Esophagus squamous epithelium (tissue), 5 donors: ENCODE measurements at regions not wholly inside any gene's neighbourhood (a gene's known extent, or its start where the extent isn't known, plus 50 kb on each side); places are given as distances from the start of the nearest gene placed in this dataset.

Experiments
- DNase-seq: peaks from one replicate; lab custom pipeline; 2025; lab: John Stamatoyannopoulos, UW
- H3K27ac ChIP-seq, 4 donors: fragments of 200-600 bp; sonication (generic); one replicate each; pipeline ENCODE4 v1.5.1; 2016 to 2019; ENCODE audit warnings: mild to moderate bottlenecking in 1 of 4
- H3K27me3 ChIP-seq, 4 donors: fragments of 200-600 bp; sonication (generic); 1 replicate in 3 of 4; 2 replicates in 1 of 4; pipeline versions ENCODE4 v1.5.1 to v1.6.0; 2017 to 2021; ENCODE audit warnings: antibody characterized with exemption in 1 of 4
- H3K36me3 ChIP-seq, 3 donors: fragments of 200-600 bp; sonication (generic); one replicate each; pipeline ENCODE4 v1.5.1; 2016 to 2019
- H3K4me1 ChIP-seq, 3 donors: fragments of 200-600 bp; sonication (generic); one replicate each; pipeline ENCODE4 v1.5.1; 2017 to 2019
- H3K4me3 ChIP-seq, 4 donors: fragments of 200-600 bp; sonication (generic); 1 replicate in 3 of 4; 2 replicates in 1 of 4; pipeline ENCODE4 v1.5.1; 2016 to 2019; ENCODE audit warnings: mild to moderate bottlenecking in 2 of 4, moderate library complexity in 1 of 4
- H3K9me3 ChIP-seq, 3 donors: fragments of 200-600 bp; sonication (generic); one replicate each; pipeline ENCODE4 v1.5.1; 2016 to 2019
- POLR2A ChIP-seq, 4 donors: fragments of 450-650 bp; IDR thresholded peaks; one replicate each; pipeline ENCODE4 v1.6.1; 2017; ENCODE audit warnings: antibody characterized with exemption in 4 of 4, mild to moderate bottlenecking in 4 of 4, moderate library complexity in 3 of 4
- WGBS, 2 donors: methylation state at CpG; one replicate each; pipeline ENCODE4 v1.1.5; 2018; 5-methylcytosine and 5-hydroxymethylcytosine counted together
- intact Hi-C: fragments of 100-400 bp; cut with DNase I; formaldehyde crosslinking; loops from one replicate; pipeline ENCODE4 v1.15.0; 2022
- TF ChIP-seq, protein P1 (sequence below), 6 experiments: fragments of 450-650 bp in 4 of 6; fragments of 200-600 bp in 2 of 6; sonication (generic) in 2 of 6; IDR thresholded peaks; one replicate each; pipeline ENCODE4 v1.5.1; 2016 to 2019; ENCODE audit warnings: antibody characterized with exemption in 6 of 6, mild to moderate bottlenecking in 4 of 6, moderate library complexity in 4 of 6
- donor health status: DM: yes; HTN: yes; CAD: no.

DNA sequence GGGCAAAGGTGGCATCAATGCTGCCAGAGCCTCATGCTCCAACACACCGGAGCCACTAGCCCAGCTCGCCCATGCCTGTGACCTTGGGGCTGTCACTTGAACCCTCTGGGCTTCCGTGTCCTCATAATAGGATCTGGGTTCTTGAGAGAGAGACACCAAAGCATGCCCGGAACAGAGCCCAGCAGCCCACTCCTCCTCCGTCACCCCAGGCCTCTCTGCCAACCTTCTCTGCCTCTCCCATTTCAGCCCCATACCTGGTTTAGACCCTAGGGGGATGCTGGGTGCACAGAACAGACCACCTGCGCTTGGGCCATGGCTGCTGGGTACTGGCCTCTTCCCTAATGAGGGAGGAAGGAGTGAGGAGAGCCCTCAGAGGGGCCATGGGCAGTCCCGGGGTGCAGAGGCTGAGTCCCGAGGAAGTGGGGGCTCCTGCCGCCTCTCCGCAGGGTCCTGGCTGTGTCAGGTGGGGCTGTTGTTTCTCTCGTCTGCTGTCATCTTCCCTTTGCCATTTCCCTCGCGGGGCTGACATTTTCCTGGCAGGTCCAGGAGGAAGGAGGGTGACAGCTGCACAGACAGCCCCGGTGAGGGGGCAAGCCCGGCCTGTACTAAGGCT is 172.4 kb upstream of the RTL1 start:
- intact Hi-C loops, result no loop called here
- Histone ChIP-seq H3K4me1 (peaks cover 0 to 28% (median 9%) of the 10 kb centered on the region in 3 donors), H3K27me3 (peaks cover 8 to 48% (median 15%) of the 10 kb centered on the region in 4 donors), H3K27ac (no peak overlapping the region), H3K36me3 (no peaks in the 10 kb centered on the region), H3K4me3 (no peak overlapping the region), H3K9me3 (no peaks in the 10 kb centered on the region)
- WGBS, 2 donors, result 78% methylated on average over 9 of the region's 15 CpGs; no CpG with 5 or more reads in 1 of the 2 donors
- no peak for DNase-seq
- TF ChIP-seq, protein P1, sequence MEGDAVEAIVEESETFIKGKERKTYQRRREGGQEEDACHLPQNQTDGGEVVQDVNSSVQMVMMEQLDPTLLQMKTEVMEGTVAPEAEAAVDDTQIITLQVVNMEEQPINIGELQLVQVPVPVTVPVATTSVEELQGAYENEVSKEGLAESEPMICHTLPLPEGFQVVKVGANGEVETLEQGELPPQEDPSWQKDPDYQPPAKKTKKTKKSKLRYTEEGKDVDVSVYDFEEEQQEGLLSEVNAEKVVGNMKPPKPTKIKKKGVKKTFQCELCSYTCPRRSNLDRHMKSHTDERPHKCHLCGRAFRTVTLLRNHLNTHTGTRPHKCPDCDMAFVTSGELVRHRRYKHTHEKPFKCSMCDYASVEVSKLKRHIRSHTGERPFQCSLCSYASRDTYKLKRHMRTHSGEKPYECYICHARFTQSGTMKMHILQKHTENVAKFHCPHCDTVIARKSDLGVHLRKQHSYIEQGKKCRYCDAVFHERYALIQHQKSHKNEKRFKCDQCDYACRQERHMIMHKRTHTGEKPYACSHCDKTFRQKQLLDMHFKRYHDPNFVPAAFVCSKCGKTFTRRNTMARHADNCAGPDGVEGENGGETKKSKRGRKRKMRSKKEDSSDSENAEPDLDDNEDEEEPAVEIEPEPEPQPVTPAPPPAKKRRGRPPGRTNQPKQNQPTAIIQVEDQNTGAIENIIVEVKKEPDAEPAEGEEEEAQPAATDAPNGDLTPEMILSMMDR (IDR thresholded peaks at IDR 0.05), result no peak
- TF ChIP-seq POLR2A (IDR thresholded peaks at IDR 0.05), result no peak

GRCh38 chr14:101076451-101077198 is 173.1 kb upstream of the RTL1 start:
- Histone ChIP-seq H3K27ac (no peak overlapping the region), H3K27me3 (peaks cover 8 to 54% (median 15%) of the 10 kb centered on the region in 4 donors), H3K4me3 (no peak overlapping the region), H3K4me1 (peaks cover 0 to 22% (median 9%) of the 10 kb centered on the region in 3 donors), H3K9me3 (no peaks in the 10 kb centered on the region), H3K36me3 (no peaks in the 10 kb centered on the region)
- WGBS, 2 donors, result 66% methylated on average over 24 of the region's 29 CpGs; no CpG with 5 or more reads in 1 of the 2 donors
- no peak for DNase-seq
- TF ChIP-seq POLR2A (IDR thresholded peaks at IDR 0.05), result no peak
- TF ChIP-seq, protein P1 (IDR thresholded peaks at IDR 0.05), result no peak
- intact Hi-C loops, result no loop called here

DNA sequence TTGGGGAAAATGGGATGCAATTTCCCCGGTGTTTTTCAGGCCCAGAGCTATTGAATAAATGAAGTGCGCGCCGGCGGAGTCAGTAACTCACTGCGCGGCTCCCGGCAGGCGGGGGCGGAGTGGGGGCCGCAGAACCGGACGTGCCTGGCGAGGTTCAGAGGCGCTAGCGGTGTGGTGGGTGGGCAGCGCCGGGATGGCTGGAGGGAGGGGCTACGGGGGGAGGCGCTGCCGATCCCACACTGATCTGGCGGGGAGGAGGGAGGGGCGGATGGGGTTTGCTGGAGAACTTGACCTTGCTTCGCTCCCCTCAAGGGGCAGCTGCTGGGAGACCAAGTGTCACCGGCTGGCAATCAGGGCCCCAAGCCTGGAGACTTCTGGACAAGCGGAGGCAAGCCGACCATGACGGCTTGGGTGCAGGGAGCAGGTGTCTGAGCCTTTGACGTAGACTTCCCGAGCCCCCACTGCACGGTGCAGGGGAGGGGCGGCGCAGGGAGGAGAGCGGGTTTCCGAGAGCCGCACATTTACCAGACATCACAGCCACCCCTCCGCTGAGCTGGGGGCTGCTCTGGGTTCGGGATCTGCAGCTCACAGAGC is 174.1 kb upstream of the RTL1 start:
- Histone ChIP-seq H3K9me3 (no peaks in the 10 kb centered on the region), H3K36me3 (no peaks in the 10 kb centered on the region), H3K4me3 (peak overlapping the region in 1 of 4 donors; percentile 25), H3K27ac (no peak overlapping the region), H3K27me3 (peaks cover 8 to 62% (median 15%) of the 10 kb centered on the region in 4 donors), H3K4me1 (peaks cover 0 to 22% (median 9%) of the 10 kb centered on the region in 3 donors)
- TF ChIP-seq, protein P1 (IDR thresholded peaks at IDR 0.05), result no peak
- no peak for TF ChIP-seq POLR2A (IDR thresholded peaks at IDR 0.05)
- intact Hi-C loops, result no loop called here
- no peak for DNase-seq
- 0 to 11% methylated on average over 2 to 12 of the region's 38 CpGs for WGBS, 2 donors

DNA sequence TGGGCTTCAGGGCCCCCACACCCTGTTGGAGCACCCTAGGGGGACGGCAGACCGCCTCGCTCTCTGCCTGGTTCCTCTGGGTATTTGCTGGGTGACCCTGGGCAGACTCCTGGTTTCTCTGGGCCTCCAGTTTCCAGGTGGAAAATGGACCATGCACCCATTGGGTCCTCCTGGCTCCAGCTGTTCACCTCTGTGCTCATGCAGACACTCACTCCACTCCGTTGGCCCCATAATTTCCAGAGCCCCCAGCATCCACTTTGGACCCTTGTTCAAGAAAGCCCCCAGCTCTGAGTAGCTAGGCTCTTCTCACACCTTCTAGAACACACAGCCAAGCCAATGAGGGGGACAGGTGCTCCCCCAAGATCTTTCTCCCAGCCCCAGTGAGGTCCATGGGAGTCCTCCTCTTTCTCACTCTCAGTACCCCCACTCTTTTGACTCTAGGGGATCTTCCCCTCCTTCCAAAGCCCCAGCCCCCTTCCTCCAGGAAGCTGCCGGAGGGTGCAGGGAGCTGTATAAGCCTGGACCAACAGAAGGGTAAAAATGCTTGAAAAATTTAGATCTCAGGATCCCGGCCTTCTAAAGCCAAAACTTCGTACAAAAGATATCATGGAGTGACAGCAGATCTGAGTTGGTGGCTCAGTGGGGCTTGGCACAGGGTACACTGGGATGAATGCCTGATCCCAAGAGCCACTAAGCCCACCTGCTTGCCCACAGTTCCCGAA is 174.8 kb upstream of the RTL1 start:
- no peak for DNase-seq
- intact Hi-C loops, result no loop called here
- Histone ChIP-seq H3K27ac (no peak overlapping the region), H3K4me1 (peaks cover 0 to 16% (median 9%) of the 10 kb centered on the region in 3 donors), H3K4me3 (no peak overlapping the region), H3K9me3 (no peaks in the 10 kb centered on the region), H3K27me3 (peaks cover 8 to 69% (median 15%) of the 10 kb centered on the region in 4 donors), H3K36me3 (no peaks in the 10 kb centered on the region)
- 52 to 61% methylated on average over 4 to 5 of the region's 8 CpGs for WGBS, 2 donors
- TF ChIP-seq POLR2A (IDR thresholded peaks at IDR 0.05), result no peak
- TF ChIP-seq, protein P1 (IDR thresholded peaks at IDR 0.05), result no peak
